HG02610 (cell line): ENCODE measurements at regions not wholly inside any gene's neighbourhood (a gene's known extent, or its start where the extent isn't known, plus 50 kb on each side); places are given as distances from the start of the nearest gene placed in this dataset.

Source experiments
- ATAC-seq: cut with Tn5 transposase; IDR thresholded peaks from one replicate; pipeline ENCODE4 v1.9.1; 2021; ENCODE audit warnings: mild to moderate bottlenecking, moderate library complexity; ENCODE audit not compliant: unreplicated experiment

GRCh38 chr7:145928937-145929336 is 187.7 kb upstream of the CNTNAP2 start:
- ATAC-seq, result no peak

- ATAC-seq, result no peak
These were observed 196.9 kb upstream of the CNTNAP2 start for GRCh38 chr7:145919712-145920111.

- ATAC-seq, result no peak
These were observed 199.8 kb upstream of the CNTNAP2 start for GRCh38 chr7:145916776-145917175.

GRCh38 chr7:145915679-145916078 is 200.9 kb upstream of the CNTNAP2 start:
- no peak for ATAC-seq

- ATAC-seq, result peak; percentile 93
These were observed 206.5 kb upstream of the CNTNAP2 start for GRCh38 chr7:145909991-145910513.

- no peak for ATAC-seq
These were observed 212.9 kb upstream of the CNTNAP2 start for GRCh38 chr7:145903658-145904057.

GRCh38 chr7:145902123-145902522 is 214.5 kb upstream of the CNTNAP2 start:
- no peak for ATAC-seq

- no peak for ATAC-seq
These were observed 216.7 kb upstream of the CNTNAP2 start for GRCh38 chr7:145899938-145900337.

GRCh38 chr7:145893925-145894535 is 222.6 kb upstream of the CNTNAP2 start:
- no peak for ATAC-seq

- no peak for ATAC-seq
These were observed 231.7 kb upstream of the CNTNAP2 start for GRCh38 chr7:145884716-145885514.

- no peak for ATAC-seq
These were observed 240.2 kb upstream of the CNTNAP2 start for GRCh38 chr7:145876376-145876775.

- no peak for ATAC-seq
These were observed 241.3 kb upstream of the CNTNAP2 start for GRCh38 chr7:145875267-145875666.

- no peak for ATAC-seq
These were observed 247.7 kb upstream of the CNTNAP2 start for GRCh38 chr7:145868935-145869334.

- ATAC-seq, result no peak
These were observed 254.4 kb upstream of the CNTNAP2 start for GRCh38 chr7:145862212-145862611.

GRCh38 chr7:145860809-145861208 is 255.8 kb upstream of the CNTNAP2 start:
- ATAC-seq, result no peak

GRCh38 chr7:145850636-145851035 is 266.0 kb upstream of the CNTNAP2 start:
- no peak for ATAC-seq

- ATAC-seq, result peak; percentile 57
These were observed 267.9 kb upstream of the CNTNAP2 start for GRCh38 chr7:145848691-145849090.

GRCh38 chr7:145845345-145845744 is 271.3 kb upstream of the CNTNAP2 start:
- no peak for ATAC-seq

GRCh38 chr7:145839814-145840213 is 276.8 kb upstream of the CNTNAP2 start:
- ATAC-seq, result no peak

GRCh38 chr7:145831616-145832206 is 284.9 kb upstream of the CNTNAP2 start:
- no peak for ATAC-seq

- ATAC-seq, result no peak
These were observed 298.9 kb upstream of the CNTNAP2 start for GRCh38 chr7:145817687-145818086.

- no peak for ATAC-seq
These were observed 304.4 kb upstream of the CNTNAP2 start for GRCh38 chr7:145812218-145812617.
